ENCODE measurements at regions not wholly inside any gene's neighbourhood (a gene's known extent, or its start where the extent isn't known, plus 50 kb on each side); places are given as distances from the start of the nearest gene placed in this dataset.

GRCh38 chr12:115426732-115427131, 742.8 kb upstream of the TBX3 start:
- TF ChIP-seq SMC3 (IDR thresholded peaks at IDR 0.05) (no peak), PHF8 (IDR thresholded peaks at IDR 0.05; ENCODE audit: borderline replicate concordance, low read depth) (no peak), CBX2 (IDR thresholded peaks at IDR 0.05; ENCODE audit: borderline replicate concordance, low read depth) (no peak), MYC (IDR thresholded peaks at IDR 0.05; ENCODE audit: borderline replicate concordance, low read length) (no peak), CEBPB (IDR thresholded peaks at IDR 0.05) (no peak), HMGXB4 (CRISPR knock-in tag; IDR thresholded peaks at IDR 0.05; ENCODE audit: borderline replicate concordance) (no peak), POLR2A (IDR thresholded peaks at IDR 0.05; ENCODE audit: low read length) (no peak)
- no peak overlapping the region for H3K4me3 ChIP-seq
- no peak overlapping the region for H3K4me2 ChIP-seq
- peak in 1 of 2 experiments; percentile 35 for DNase-seq (ENCODE audit: low read depth in 1 of 2, low spot score in 1 of 2)
- ATAC-seq: no peak
- ChIA-PET POLR2A (no interaction called here), CTCF (no interaction called here)
- FAIRE-seq: no peak
- H3K27ac ChIP-seq: no peak overlapping the region
- no peaks in the 10 kb centered on the region for H3K9me3 ChIP-seq
- H3K4me1 ChIP-seq: peaks cover 28% of the 10 kb centered on the region

GRCh38 chr12:115424003-115424402, 740.0 kb upstream of the TBX3 start:
- H3K9me3 ChIP-seq: no peaks in the 10 kb centered on the region
- CTCF ChIA-PET: no interaction called here
- peaks cover 29% of the 10 kb centered on the region for H3K4me1 ChIP-seq
- TF ChIP-seq MAFK (IDR thresholded peaks at IDR 0.05; ENCODE audit: partially characterized antibody) (no peak), RARB (CRISPR knock-in tag; IDR thresholded peaks at IDR 0.05) (no peak), ATOH8 (CRISPR knock-in tag; IDR thresholded peaks at IDR 0.05; ENCODE audit: low read depth) (no peak)
- POLR2A ChIA-PET: interaction anchor here (0.7 kb wide), 1 partner anchor 206 kb away, joined by 3 read pairs; no protein-coding TSS in a partner anchor
- no peak for DNase-seq (ENCODE audit: low read depth in 1 of 2, low spot score in 1 of 2)
- no peak overlapping the region for H3K4me3 ChIP-seq
- peak overlapping the region; percentile 23 to 72; a peak in 2 of 6 replicates for H3K27ac ChIP-seq
- peak overlapping the region; percentile 61 for H3K4me2 ChIP-seq
- WGBS (ENCODE audit: missing lambda C conversion rate): 91% methylated on average over 1 of the region's 1 CpG
- ATAC-seq: no peak
- FAIRE-seq: no peak

- peak overlapping the region; percentile 23 to 72; a peak in 5 of 6 replicates for H3K27ac ChIP-seq
- CTCF ChIA-PET: interaction anchor here (0.8 kb wide), 1 partner anchor 761 kb away, joined by 3 read pairs; no protein-coding TSS in a partner anchor
- WGBS (ENCODE audit: missing lambda C conversion rate): 11% methylated on average over 5 of the region's 5 CpGs
- DNase-seq (ENCODE audit: low read depth in 1 of 2, low spot score in 1 of 2) (peak; percentile 12 to 44), FAIRE-seq (no peak), ATAC-seq (peak; percentile 66 to 71)
- H3K9me3 ChIP-seq: no peaks in the 10 kb centered on the region
- no peak overlapping the region for H3K4me3 ChIP-seq
- TF ChIP-seq RFX5 (IDR thresholded peaks at IDR 0.05) (no peak), CEBPB (IDR thresholded peaks at IDR 0.05) (peak; percentile 79 to 90)
- H3K4me2 ChIP-seq: peak overlapping the region; percentile 61
- H3K4me1 ChIP-seq: peaks cover 29% of the 10 kb centered on the region
- POLR2A ChIA-PET: interaction anchor here (0.7 kb wide), 1 partner anchor 206 kb away, joined by 3 read pairs; no protein-coding TSS in a partner anchor
Observed at GRCh38 chr12:115423546-115423987, 739.6 kb upstream of the TBX3 start.

- ATAC-seq (no peak), FAIRE-seq (no peak), DNase-seq (ENCODE audit: low read depth in 1 of 2, low spot score in 1 of 2) (no peak)
- H3K9me3 ChIP-seq: no peaks in the 10 kb centered on the region
- H3K27ac ChIP-seq: peak overlapping the region; percentile 23 to 72
- TF ChIP-seq HDAC2 (IDR thresholded peaks at IDR 0.05) (no peak), KDM5A (IDR thresholded peaks at IDR 0.05) (no peak), EHF (CRISPR knock-in tag; IDR thresholded peaks at IDR 0.05) (no peak), FOSL2 (IDR thresholded peaks at IDR 0.05) (no peak), FOSL2 (CRISPR knock-in tag; IDR thresholded peaks at IDR 0.05) (no peak), SREBF2 (IDR thresholded peaks at IDR 0.05) (no peak), EHMT2 (IDR thresholded peaks at IDR 0.05; ENCODE audit: low read depth) (no peak), RFX5 (IDR thresholded peaks at IDR 0.05) (no peak)
- peaks cover 29% of the 10 kb centered on the region for H3K4me1 ChIP-seq
- ChIA-PET CTCF (interaction anchor here (0.8 kb wide), 1 partner anchor 760 kb away, joined by 3 read pairs; no protein-coding TSS in a partner anchor), POLR2A (interaction anchor here (0.7 kb wide), 1 partner anchor 205 kb away, joined by 3 read pairs; no protein-coding TSS in a partner anchor)
- H3K4me3 ChIP-seq: no peak overlapping the region
- H3K4me2 ChIP-seq: peak overlapping the region; percentile 61
Observed at GRCh38 chr12:115422845-115423545, 739.0 kb upstream of the TBX3 start.

All from A549 (cell line).